ENCODE measurements at regions not wholly inside any gene's neighbourhood (a gene's known extent, or its start where the extent isn't known, plus 50 kb on each side); places are given as distances from the start of the nearest gene placed in this dataset.

DNA sequence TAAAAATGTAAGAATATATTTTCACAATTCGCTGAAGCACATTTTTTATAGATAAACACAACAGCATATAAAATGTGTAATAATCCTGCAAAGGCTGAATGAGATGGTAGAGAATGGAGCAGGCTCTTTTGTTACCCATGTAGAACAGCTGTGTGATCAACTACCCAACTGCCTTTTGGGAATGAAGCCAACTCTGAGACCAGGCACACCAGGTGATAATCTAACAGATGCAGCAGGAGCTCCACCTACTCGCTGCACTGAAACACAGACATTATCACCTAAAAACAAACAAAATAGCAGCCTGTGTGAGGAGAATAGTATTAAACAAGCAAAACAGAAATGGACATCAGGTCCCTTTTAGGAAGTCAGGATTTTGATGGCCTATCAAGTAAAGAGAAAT, 183.3 kb downstream of the CCDC59 start:
- DNase-seq (ENCODE audit: low spot score) (no peak), ATAC-seq (no peak)

DNA sequence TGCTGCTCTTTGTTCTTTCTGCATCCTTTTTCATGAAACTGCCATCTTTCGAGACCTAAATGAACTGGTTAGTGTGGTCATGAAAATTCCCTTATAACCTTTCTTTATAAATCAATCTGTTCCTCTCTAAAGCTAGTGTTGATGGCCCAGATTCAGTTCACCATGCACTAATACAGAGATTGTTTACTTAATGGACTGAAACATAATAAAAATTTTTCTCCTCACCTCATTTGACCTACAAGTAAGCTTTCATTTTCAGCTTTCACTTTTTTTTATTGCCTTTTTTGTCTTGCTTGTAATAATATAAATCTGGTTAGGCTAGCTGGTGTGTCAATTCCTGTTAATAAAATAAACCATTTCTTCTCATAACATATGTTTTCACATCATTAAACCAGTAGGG, 183.8 kb downstream of the CCDC59 start:
- ATAC-seq = no peak

DNA sequence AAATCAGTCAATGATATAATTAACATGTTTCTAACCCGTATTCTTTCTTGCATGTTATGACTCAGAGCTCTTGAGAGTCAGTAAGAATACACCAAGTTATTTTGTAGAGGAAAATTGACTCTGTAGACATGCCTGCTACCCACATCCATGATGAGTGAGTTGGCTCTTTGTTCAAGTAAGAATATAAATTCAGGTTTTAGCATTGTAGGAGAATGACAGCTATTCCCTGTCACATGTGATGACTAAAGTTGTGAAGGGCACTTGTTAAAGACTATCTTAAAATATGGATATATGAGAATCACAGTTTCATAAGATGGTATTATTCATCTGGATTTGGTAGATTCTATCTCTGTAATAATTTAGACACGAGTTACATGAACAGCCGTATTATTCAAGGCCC, 209.1 kb downstream of the CCDC59 start:
- no peak for ATAC-seq
- no peak for DNase-seq (ENCODE audit: low spot score)

More for the DNA sequence above, 183.8 kb downstream of the CCDC59 start:
- no peak for DNase-seq (ENCODE audit: low spot score)

DNA sequence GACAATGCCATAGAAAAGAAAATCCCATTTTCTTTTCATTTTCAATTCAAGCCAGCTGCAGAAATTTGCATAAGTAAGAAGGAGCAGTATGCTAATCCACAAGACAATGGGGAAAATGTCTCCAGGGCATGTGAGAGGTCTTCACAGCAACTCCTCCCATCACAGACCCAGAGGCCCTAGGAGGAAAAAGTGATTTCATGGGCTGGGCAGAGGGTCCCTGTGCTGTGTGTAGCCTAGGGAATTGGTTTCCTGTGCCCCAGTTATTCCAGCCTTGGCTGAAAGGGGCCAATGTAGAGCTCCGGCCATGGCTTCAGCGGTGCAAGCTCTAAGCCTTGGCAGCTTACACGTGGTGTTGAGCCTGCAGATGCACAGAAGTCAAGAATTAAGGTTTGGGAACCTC, 211.4 kb downstream of the CCDC59 start:
- DNase-seq (ENCODE audit: low spot score) = no peak
- ATAC-seq = no peak

DNA sequence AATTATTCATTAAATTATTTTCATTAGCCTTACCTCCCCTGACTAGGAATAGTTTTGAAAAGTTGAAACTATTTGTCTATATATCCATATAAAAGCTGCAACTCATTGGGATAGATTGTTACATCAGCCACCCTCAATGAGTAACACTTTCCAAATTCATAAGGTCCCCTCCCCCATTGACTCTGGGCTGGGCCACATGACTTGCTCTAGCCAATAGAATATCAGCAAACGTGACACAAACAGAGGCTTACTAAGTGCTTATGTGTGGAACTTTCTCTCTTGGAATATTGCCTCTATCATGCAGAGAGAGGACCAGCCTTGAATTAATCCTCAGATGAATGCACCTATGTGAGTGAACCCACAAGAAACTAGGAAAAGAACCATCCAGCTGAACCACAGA, 213.7 kb downstream of the CCDC59 start:
- DNase-seq (ENCODE audit: low spot score) (no peak), ATAC-seq (no peak)

DNA sequence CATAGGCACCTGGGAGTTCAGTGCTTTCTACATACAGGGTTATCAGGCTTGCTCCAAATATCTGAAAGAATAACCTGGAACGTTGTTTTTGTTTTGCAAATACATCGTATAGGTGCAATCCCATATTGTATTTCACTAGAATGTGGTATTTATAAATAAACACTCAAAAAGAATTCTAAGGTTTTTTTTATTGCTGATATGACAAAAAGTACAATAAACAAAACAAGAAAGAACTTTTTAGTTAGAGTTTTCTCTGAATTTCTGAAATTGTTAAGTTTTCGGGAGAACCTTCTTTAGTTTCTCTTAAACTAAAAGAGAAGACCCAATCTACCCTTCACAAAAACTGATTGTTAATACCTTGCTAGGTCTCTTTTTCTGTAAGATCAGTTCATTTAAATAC, 225.8 kb downstream of the CCDC59 start:
- ATAC-seq (no peak), DNase-seq (ENCODE audit: low spot score) (no peak)

DNA sequence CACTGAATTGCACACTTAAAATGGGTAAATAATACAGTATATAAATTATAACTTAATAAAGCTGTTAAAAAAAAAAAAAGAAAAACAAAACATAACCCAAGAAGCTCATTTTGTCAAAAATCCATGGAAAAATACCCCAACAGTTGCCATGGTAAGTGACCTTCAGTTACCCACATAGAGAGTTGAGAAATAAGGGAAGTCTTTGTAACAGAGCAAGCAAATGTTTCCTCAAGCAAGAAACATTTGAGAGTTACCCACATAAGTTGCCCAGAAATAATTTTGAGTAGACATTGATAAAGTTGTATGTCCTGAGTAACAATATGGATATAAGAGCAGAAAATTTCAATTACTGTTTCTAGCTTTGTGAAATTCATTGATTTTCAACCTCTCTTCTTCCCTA, 227.4 kb downstream of the CCDC59 start:
- ATAC-seq (no peak), DNase-seq (ENCODE audit: low spot score) (no peak)

DNA sequence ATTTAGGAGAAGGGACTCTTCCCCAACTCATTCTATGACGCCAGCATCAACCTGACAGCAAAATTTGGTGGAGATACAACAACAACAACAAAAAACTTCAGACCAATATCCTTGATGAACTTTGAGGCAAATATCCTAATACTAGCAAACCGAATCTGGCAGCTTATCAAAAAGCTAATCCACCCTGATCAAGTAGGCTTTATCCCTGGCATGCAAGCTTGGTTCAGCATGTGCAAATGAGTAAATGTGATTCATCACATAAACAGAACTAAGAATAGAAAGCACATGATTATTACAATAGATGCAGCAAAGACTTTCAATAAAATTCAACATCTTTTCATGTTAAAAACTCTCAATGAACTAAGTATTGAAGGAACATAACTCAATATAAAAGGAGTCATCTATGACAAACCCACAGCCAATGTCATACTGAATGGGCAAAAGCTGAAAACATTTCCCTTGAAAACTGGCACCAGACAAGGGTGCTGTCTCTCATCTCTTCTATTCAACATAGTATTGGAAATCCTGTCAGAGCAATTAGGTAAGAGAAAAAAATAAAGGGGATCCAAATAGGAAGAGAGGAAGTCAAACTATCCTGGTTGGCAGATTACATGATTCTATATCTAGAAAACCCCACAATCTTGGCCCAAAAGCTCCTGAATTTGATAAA, 233.3 kb downstream of the CCDC59 start:
- ATAC-seq (no peak), DNase-seq (ENCODE audit: low spot score) (no peak)

DNA sequence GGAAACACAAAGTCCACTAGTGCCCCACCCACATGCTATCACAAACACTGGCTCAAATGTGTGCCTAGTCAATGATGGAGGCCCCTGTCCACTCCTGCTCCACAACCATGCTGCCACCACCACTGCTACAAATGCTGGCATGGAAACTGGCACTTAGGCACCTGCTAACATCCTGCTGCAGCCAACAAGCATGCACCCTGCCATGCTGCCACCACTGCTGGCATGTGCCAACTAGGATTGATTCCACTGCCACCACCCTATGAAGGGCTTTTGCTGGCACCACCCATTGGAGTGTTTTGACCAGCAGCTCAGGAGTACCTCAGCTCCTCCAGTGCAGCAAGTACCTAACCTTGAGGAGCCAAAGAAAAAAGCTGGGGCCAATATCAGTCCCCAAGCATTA, 236.6 kb downstream of the CCDC59 start:
- DNase-seq (ENCODE audit: low spot score) = no peak
- ATAC-seq = no peak

DNA sequence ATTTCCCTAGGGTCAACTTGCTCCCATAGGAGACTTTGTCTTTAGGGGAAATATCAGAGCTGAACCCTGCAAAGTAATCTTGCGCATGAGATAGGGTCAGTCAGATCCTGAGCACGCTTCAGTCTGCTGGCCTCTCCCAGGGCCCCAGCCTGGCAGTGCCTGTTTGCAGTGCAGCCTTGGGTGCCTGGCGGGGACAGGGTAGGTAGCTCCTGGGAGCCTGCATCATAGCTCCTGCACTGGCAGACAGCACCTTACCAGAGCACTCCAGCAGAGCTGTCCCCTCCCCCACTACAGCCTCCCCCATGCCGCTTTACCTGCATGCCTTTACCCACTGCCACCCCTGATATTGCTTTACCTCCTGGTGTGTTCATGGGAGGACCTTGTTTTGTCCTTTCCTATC, 237.3 kb downstream of the CCDC59 start:
- ATAC-seq (no peak), DNase-seq (ENCODE audit: low spot score) (no peak)

DNA sequence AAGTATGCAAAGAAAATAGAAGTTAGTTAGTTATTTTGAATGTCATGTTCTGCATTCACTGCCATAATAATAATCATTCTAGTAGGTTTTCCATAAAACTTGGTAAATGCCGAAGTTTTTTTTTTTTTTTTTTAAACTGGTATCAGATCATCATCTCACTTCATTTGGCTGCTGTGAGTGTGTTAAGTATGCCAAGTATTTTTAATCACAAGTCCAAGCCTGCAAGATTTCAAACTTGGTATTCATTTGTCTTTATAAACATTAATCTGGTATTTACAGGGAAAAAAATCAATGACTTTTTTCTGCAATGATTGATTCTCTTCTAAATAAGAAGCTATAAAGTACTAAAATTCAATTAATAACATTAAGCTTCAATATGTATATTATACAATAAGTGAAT, 248.9 kb downstream of the CCDC59 start:
- ATAC-seq (no peak), DNase-seq (ENCODE audit: low spot score) (no peak)

DNA sequence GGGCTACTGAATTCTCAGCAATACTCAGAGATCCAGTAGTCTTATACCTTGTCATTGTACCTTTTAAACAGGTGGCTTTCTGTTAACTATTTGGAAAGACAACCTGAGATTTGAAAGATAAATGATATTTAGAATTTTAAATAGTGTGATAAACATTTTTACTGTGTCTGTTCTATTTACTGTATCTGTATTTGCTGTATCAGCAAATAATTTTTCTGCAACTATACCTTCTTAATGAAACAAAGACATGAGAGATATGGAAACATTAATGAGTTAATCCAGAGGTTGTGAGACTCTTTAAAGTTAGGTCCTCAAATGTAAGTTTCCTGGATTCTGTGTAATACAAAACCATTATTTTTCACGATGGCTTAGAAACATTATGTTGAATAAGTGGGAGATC, 249.6 kb downstream of the CCDC59 start:
- no peak for DNase-seq (ENCODE audit: low spot score)
- ATAC-seq = no peak

DNA sequence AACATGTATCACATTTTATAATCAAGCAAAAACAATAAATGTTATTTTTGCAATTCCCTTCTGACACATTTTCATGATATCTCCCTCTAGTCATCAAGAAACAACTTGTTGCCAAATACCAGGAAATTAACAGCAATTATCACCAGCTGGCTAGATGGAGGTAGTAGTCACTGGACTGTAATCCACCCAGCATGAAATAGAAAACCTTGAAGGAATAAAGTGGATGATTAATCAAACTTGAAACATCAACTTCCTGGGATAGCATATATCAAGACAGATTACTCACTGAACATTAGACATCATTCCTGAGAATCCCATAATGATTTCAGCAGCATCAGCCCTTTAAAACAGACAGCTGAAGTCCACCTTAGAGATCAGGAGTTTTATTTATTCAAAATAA, 259.0 kb downstream of the CCDC59 start:
- ATAC-seq (no peak), DNase-seq (ENCODE audit: low spot score) (no peak)

DNA sequence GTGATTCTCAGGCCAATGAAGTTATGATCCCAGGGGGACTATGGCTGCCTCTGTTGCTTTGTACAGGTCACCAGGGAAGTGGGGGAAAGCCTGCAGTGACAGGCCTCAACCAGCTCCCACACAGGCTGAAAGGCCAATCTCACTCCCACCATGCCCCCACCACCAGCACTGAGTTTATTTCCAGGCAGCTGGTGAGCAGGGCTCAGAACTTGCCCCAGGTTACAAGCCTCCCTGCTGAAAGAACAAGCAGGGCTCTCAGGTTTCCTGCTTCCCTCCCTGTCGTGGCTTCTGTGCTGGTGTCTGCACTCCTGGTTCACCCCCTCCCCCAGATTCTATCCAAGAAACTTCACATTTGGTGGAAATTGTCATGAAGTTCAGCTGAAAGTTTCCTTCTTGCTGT, 260.3 kb downstream of the CCDC59 start:
- DNase-seq (ENCODE audit: low spot score) (no peak), ATAC-seq (no peak)

DNA sequence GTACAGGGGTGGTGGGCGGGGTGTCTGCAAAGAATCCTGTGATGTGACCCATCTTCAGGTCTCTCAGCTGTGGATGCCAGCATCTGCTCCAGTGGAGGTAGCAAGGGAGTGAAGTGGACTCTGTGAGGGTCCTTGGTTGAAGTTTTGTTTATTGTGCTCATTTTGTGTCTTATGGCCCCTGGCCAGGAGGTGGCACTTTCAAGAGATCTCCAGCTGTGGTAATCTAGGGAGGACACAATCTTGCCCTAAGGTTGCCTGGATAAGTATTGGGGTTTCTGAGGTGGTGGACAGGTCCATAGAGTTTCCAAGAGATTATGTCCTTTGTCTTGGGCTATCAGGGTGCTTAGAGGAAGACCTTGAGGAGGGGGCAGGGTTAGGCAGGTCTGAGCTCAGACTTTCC, 260.7 kb downstream of the CCDC59 start:
- no peak for DNase-seq (ENCODE audit: low spot score)
- ATAC-seq = no peak

DNA sequence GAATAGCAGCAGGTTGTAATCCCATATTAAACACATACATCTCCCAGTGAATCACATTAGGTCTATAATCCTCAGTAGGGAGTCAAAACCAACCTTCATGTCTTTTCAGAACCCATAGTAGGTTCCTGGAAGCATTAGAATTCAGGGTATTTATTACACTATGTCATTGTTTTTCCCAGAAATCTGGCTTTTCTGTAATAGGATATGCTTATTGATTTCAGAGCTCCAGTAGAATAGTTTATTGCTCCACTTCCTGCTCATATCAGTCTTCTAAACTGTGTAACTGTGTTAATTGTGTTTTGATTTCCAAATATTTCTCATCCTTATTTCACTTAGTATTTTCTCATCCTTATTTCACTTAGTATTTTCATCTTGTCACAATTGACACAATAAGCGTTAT, 268.0 kb downstream of the CCDC59 start:
- ATAC-seq (no peak), DNase-seq (ENCODE audit: low spot score) (no peak)

DNA sequence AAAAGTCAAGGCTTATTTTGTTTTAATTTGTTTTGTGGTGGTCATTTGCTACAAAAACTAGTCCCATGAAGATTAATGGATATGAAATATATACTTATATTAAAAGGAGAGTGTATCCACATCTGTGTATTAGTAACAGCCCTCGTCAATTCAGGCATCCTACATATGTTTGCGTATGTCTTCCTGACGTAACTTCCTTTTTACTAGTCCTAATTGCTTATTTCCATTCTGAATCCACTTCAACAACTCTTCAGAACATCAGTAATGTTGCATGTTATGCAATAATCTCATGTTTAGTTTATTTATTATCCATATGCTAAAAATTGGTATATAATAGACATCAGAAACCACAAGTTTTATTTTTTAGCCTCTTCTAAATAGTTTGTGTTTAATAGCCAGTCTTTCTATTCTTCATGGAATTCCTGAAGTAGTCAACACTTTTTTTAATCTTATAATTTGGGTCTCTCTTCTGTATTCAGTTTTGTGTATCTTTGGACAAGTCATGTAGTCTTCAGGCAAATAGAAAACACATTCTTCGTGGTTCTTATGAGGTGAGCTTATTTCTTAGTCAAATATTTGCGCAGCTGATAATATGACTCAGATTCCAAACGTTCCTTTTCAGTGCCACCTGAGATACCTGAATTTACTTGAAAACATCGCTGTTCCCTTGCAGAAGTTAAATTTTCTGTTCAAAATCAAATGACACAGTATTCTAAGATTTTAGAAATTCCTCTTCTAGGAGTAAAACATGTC, 268.6 kb downstream of the CCDC59 start:
- no peak for ATAC-seq
- no peak for DNase-seq (ENCODE audit: low spot score)

DNA sequence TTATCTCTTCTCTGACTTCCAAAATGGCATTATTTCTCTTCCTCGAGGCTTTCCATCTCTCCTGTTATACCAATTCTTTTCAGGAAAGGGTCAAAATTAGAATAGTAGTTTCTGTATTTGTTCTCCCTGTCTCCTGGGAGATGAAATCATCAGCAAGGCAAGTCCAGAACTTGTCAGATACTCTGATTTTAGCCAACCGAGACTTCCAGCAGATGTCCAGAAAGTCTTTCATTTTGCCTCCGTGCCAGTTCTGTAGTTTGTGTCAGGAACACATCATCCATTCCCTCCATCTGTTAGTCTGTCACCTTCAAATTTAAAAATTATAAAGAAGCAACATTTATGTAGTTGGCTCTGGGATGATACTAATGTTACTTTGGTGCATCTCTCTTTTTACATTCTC, 275.7 kb downstream of the CCDC59 start:
- DNase-seq (ENCODE audit: low spot score) (no peak), ATAC-seq (no peak)

DNA sequence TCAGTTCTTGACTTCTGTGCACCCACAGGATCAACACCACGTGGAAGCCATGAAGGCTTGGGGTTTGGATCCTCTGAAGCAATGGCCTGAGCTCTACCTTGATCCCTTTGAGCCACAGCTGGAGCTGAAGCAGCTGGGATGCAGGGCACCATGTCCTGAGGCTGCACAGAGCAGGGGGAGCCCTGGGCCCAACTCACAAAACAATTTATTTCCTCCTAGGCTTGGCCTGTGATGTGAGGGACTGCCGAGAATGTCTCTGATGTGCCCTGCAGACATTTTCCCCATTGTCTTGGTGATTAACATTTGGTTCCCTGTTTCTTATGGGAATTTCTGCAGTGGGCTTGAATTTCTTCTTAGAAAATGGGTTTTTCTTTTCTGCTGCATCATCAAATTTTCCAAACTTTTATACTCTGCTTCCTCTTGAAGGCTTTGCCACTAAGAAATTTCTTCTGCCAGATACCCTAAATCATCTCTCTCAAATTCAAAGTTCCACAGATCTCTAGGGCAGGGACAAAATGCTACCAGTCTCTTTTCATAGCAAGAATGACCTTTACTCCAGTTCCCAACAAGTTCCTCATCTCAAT, 288.2 kb downstream of the CCDC59 start:
- ATAC-seq (no peak), DNase-seq (ENCODE audit: low spot score) (no peak)

DNA sequence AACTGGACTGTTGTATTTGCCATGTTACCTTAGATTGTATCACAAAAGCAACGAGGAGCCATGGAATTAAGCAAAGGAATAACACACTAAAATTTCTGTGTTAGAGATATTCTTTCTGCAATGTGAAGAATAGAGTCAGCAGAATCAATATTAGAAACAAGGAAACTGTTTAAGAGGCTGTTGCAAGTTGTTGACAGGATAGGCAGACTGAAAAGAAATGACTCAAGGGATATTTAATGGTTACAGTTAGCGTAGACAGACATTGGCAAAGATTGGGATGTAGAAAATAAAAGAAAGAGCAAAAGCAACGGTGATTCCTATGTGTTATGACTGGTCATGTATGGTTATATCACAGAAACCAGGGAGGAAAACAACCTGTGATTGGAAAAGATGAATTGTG, 299.0 kb upstream of the PPFIA2 start:
- DNase-seq (ENCODE audit: low spot score) = no peak
- ATAC-seq = no peak

DNA sequence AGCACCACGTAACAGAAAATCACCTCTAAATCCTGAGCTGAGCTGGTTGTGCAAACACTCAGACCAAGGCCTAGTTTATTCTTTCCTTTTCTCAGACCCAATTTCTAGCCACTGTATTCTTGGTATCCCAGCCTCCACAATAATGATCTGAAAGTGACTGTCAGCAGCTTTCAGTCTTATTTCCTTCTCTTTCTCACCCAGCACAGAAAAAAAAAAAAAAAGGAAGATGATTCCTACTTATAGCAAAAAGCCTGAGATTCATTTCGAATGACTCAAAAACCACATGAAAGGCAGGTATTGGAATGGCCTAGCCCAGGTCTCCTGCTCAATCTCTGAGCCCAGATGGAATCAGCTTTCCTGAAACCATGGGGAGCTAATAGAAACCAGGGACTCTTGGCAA, 298.6 kb upstream of the PPFIA2 start:
- peak; percentile 32 for ATAC-seq

DNA sequence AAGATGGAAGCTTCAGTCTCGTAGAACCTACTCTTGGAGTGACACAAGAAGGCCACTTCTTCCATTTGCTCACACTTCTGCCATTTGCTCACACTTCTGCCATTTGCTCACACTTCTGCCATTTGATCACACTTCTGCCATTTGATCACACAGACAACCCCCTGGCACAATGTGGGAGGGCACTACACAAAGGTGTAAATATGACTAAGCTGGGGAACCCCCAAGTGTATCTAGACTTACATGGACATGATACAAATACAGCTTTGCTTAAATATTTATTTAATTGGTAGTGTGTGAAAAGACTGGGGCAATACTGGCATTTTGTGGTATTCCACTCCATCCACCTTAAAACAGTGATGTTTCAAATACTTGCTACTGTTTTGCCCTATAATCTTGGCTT, 296.2 kb upstream of the PPFIA2 start:
- ATAC-seq (no peak), DNase-seq (ENCODE audit: low spot score) (no peak)

More for the DNA sequence above, 298.6 kb upstream of the PPFIA2 start:
- no peak for DNase-seq (ENCODE audit: low spot score)

DNA sequence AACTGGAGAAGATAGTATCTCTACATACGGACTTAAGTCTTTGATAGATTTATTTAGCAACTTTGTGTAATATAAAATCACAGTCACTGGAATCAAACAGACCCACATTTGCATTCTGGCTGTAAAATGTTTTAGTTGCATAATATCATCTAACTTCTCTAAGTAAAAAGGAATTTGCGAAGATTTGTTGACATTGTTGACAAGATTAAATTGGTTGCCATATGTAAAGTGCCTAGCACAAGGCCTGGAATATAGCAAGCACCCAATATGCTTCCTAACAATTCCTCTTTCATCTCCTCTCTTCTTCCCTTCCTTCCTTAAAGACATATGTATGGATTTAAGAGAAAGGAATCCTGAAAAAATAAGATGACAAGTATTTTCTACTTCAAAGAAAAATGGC, 295.4 kb upstream of the PPFIA2 start:
- no peak for DNase-seq (ENCODE audit: low spot score)
- no peak for ATAC-seq

Data from left lobe of liver (tissue), 2 donors.